Left ventricle myocardium inferior (tissue), 1 donor: ENCODE measurements at regions not wholly inside any gene's neighbourhood (a gene's known extent, or its start where the extent isn't known, plus 50 kb on each side); places are given as distances from the start of the nearest gene placed in this dataset.

Source experiments
- DNase-seq: peaks from one replicate; pipeline ENCODE4 v3.0.0-alpha.2; 2020
- H3K27ac ChIP-seq: fragments of 200-600 bp; replicated peaks from 2 replicates; pipeline ENCODE4 v1.8.0; 2021
- H3K27me3 ChIP-seq: fragments of 200-600 bp; 2 replicates; pipeline ENCODE4 v1.8.0; 2021; ENCODE audit warnings: low read depth
- H3K36me3 ChIP-seq: fragments of 200-600 bp; 2 replicates; pipeline ENCODE4 v1.8.0; 2021
- H3K4me1 ChIP-seq: fragments of 200-600 bp; 2 replicates; pipeline ENCODE4 v1.8.0; 2021
- H3K4me3 ChIP-seq: fragments of 200-600 bp; 2 replicates; pipeline ENCODE4 v1.8.0; 2021; ENCODE audit warnings: mild to moderate bottlenecking, moderate library complexity
- H3K9me3 ChIP-seq: fragments of 200-600 bp; replicated peaks from 2 replicates; pipeline ENCODE4 v1.8.0; 2021
- intact Hi-C: fragments of 100-400 bp; cut with micrococcal nuclease; formaldehyde crosslinking; loops from one replicate; pipeline ENCODE4 v1.11.0; 2022
- TF ChIP-seq, protein P1 (sequence below): fragments of 200-600 bp; IDR thresholded peaks from 2 replicates; pipeline ENCODE4 v1.8.0; 2021; ENCODE audit warnings: antibody characterized with exemption, mild to moderate bottlenecking, borderline replicate concordance
- donor health status: DM: no; HTN: yes; CAD: no; lungs with severe emphysema.

DNA sequence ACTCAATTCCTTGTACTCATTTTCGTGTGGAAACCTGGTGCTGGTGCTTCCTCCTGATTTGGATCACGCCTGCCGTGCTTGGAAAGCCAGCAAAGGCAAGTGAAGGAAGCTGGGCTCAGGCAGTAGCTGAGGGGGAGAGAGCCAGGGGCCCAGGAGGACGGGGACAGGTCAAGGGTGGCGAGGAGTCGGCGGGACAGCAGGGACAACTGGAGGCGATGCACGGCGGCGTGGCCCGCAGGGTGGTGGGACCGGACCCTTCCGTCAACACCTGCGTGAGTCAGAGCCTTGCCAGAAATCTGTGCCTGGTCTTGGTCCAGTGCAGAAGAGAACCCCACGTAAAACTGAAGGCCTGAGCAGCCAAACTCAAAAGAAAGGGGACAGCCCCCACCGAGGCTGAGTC is 309.7 kb upstream of the SHH start:
- no peak overlapping the region for H3K4me3 ChIP-seq

DNA sequence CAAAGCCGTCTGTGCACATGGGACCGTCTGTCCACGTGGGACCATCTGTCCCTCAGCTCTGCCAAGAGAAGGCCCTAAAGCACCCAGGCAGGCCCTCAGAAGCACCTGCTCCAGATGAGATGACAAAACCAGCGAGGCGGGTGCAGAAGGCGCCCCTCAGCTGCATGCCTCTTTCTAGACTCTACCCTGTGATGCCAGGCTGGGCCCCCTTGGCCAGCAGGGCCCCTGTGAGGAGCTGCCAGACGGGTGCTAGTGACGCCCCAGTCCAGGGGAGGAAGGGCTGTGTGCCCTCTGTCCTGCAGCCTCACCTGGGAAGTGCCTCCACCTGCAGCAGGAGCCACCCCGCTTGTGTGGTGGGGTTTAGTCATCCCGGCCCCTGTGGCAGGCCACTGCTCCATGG is 309.2 kb upstream of the SHH start:
- H3K4me3 ChIP-seq = no peak overlapping the region
- peaks cover 40% of the 10 kb centered on the region for H3K27me3 ChIP-seq
- H3K9me3 ChIP-seq = no peaks in the 10 kb centered on the region
- TF ChIP-seq, protein P1, sequence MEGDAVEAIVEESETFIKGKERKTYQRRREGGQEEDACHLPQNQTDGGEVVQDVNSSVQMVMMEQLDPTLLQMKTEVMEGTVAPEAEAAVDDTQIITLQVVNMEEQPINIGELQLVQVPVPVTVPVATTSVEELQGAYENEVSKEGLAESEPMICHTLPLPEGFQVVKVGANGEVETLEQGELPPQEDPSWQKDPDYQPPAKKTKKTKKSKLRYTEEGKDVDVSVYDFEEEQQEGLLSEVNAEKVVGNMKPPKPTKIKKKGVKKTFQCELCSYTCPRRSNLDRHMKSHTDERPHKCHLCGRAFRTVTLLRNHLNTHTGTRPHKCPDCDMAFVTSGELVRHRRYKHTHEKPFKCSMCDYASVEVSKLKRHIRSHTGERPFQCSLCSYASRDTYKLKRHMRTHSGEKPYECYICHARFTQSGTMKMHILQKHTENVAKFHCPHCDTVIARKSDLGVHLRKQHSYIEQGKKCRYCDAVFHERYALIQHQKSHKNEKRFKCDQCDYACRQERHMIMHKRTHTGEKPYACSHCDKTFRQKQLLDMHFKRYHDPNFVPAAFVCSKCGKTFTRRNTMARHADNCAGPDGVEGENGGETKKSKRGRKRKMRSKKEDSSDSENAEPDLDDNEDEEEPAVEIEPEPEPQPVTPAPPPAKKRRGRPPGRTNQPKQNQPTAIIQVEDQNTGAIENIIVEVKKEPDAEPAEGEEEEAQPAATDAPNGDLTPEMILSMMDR = no peak
- H3K4me1 ChIP-seq = no peaks in the 10 kb centered on the region
- intact Hi-C loops = no loop called here
- DNase-seq = no peak
- H3K27ac ChIP-seq = no peak overlapping the region
- no peaks in the 10 kb centered on the region for H3K36me3 ChIP-seq

More for the DNA sequence above, 309.7 kb upstream of the SHH start:
- intact Hi-C loops = no loop called here
- H3K27me3 ChIP-seq = peaks cover 40% of the 10 kb centered on the region
- H3K27ac ChIP-seq = no peak overlapping the region
- DNase-seq = no peak
- no peaks in the 10 kb centered on the region for H3K4me1 ChIP-seq
- no peaks in the 10 kb centered on the region for H3K36me3 ChIP-seq
- TF ChIP-seq, protein P1 = no peak
- H3K9me3 ChIP-seq = no peaks in the 10 kb centered on the region

DNA sequence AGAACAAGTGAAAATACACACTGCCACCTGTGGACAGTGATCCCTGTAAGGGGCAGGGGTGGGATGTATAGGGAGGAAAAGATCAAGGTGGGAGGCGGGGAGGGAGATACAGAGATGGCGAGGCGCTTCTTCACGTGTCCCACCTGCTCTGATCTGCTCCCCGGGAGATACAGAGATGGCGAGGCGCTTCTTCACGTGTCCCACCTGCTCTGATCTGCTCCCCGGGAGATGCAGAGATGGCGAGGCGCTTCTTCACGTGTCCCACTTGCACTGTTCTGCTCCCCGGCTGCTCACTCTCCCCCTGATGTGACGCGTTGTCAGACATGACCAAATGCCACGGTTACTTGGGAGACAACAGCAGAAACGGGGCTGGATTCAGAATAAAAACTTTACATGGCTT is 308.3 kb upstream of the SHH start:
- Histone ChIP-seq H3K27ac (no peak overlapping the region), H3K9me3 (no peaks in the 10 kb centered on the region), H3K27me3 (peaks cover 37% of the 10 kb centered on the region), H3K4me3 (no peak overlapping the region), H3K36me3 (no peaks in the 10 kb centered on the region), H3K4me1 (no peaks in the 10 kb centered on the region)
- TF ChIP-seq, protein P1 = no peak
- intact Hi-C loops = no loop called here
- no peak for DNase-seq

DNA sequence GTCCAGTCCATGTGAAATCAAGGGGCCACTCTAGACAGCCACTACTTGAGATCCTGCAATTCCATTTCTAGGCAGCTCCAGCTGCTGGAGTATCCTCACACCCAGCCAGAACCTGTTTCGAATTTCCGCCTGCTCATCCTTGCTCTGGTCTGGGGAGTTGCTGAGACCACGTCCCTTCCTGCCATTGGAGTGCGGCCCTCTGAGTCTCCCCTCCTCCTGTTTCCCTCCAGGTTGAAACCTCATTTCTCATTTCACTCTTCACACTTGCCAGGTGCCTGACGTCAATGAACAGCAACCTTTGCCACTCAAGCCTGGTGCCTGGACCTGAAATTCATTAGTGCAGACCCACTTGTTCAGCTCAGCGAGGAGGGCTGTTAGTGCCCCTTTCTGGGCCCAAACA is 307.5 kb upstream of the SHH start:
- intact Hi-C loops = no loop called here
- DNase-seq = no peak
- H3K4me3 ChIP-seq = no peak overlapping the region
- no peaks in the 10 kb centered on the region for H3K4me1 ChIP-seq
- H3K27me3 ChIP-seq = peaks cover 29% of the 10 kb centered on the region
- no peak overlapping the region for H3K27ac ChIP-seq
- H3K9me3 ChIP-seq = no peaks in the 10 kb centered on the region
- TF ChIP-seq, protein P1 = no peak
- no peaks in the 10 kb centered on the region for H3K36me3 ChIP-seq

DNA sequence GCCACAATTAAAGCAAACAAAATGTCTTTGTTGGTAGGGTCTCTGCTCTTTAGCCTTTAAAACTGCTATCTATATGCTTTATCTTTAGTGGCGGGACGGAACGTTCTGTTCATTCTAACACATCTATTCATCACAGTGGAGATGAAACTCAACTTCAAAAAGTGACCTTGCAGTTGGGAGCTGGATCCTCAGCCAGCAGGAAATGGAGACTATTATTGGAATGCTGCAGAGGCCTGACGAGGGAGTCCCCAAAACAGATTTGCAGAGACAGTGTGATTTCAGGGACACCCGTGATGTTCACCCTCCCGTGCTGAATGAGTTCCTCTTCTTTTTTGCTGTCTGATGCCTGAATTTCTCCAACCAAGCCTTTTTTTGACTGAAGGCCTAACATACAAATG is 306.0 kb upstream of the SHH start:
- no peaks in the 10 kb centered on the region for H3K4me1 ChIP-seq
- intact Hi-C loops = no loop called here
- H3K4me3 ChIP-seq = no peak overlapping the region
- H3K9me3 ChIP-seq = no peaks in the 10 kb centered on the region
- TF ChIP-seq, protein P1 = no peak
- no peak overlapping the region for H3K27ac ChIP-seq
- no peak for DNase-seq
- no peaks in the 10 kb centered on the region for H3K36me3 ChIP-seq
- H3K27me3 ChIP-seq = peaks cover 27% of the 10 kb centered on the region
